K562 (cell line): ENCODE measurements at regions not wholly inside any gene's neighbourhood (a gene's known extent, or its start where the extent isn't known, plus 50 kb on each side); places are given as distances from the start of the nearest gene placed in this dataset.

ENCODE experiments used
- ATAC-seq: fragments of 200-7000 bp; cut with Tn5 transposase; 3 replicates; pipeline ENCODE4 v1.9.1; 2020; ENCODE audit warnings: moderate library complexity
- BruUV-seq: library from RNA; stranded (reverse); fragments of 400-500 nt; replicated peaks from 2 replicates; lab custom pipeline; 2021; lab: Mats Ljungman, UMichigan
- CTCF ChIA-PET: fragments of 300-600 bp; formaldehyde crosslinking; extraction: SDS; loops from one replicate; lab custom pipeline; 2021; ENCODE audit warnings: low intra/inter-chr PET ratio; lab: Yijun Ruan, JAX
- POLR2A ChIA-PET: fragments of 300-600, 350-650 bp; sonication (Branson Sonifier 250); formaldehyde crosslinking; extraction: SDS; loops from one replicate; lab custom pipeline; 2021; ENCODE audit warnings: antibody characterized with exemption, inconsistent platforms; lab: Yijun Ruan, JAX
- DNase-seq, 4 experiments: peaks; one replicate each; pipeline versions ENCODE4 v3.0.0 to v3.0.0-alpha.2; 2011 to 2018; ENCODE audit warnings: low spot score in 3 of 4, mixed read lengths in 3 of 4; ENCODE audit errors: extremely low read depth in 1 of 4
- FAIRE-seq: peaks from 2 replicates; lab custom pipeline; 2011; peaks lifted over from hg19 to GRCh38; lab: Jason Lieb, UNC
- H2AFZ ChIP-seq: 2 replicates; pipeline ENCODE4 v1.6.0; 2011; ENCODE audit warnings: low read depth, low read length, control low read depth, inconsistent platforms
- H3K27ac ChIP-seq: fragments of 200-600 bp; 3 replicates; pipeline ENCODE4 v1.8.0; 2011; ENCODE audit warnings: low read depth, mild to moderate bottlenecking, control low read depth, inconsistent platforms, low read length, moderate library complexity, mixed read lengths; ENCODE audit errors: extremely low read depth
- H3K27me3 ChIP-seq, 2 experiments: fragments of 300-600 bp in 1 of 2; 2 replicates in 1 of 2; 3 replicates in 1 of 2; pipeline versions ENCODE4 v1.6.0 to v1.8.0; 2011; ENCODE audit warnings: inconsistent platforms in 2 of 2, low read length in 2 of 2, mild to moderate bottlenecking in 1 of 2, mixed read lengths in 1 of 2, moderate library complexity in 1 of 2; ENCODE audit not compliant: control insufficient read depth in 2 of 2, insufficient read depth in 2 of 2
- H3K36me3 ChIP-seq: fragments of 300-600 bp; 3 replicates; pipeline ENCODE4 v1.8.0; 2011; ENCODE audit warnings: mild to moderate bottlenecking, low read length, inconsistent platforms; ENCODE audit not compliant: control insufficient read depth, insufficient read depth
- H3K4me1 ChIP-seq, 2 experiments: fragments of 200-600 bp in 1 of 2; replicated peaks in 1 of 2; 2 replicates in 1 of 2; 3 replicates in 1 of 2; pipeline versions ENCODE4 v1.5.1 to v1.8.0; 2011; ENCODE audit warnings: inconsistent platforms in 2 of 2, low read length in 2 of 2, mild to moderate bottlenecking in 1 of 2, mixed read lengths in 1 of 2, moderate library complexity in 1 of 2; ENCODE audit not compliant: control insufficient read depth in 2 of 2, insufficient read depth in 2 of 2
- H3K4me2 ChIP-seq: 2 replicates; pipeline ENCODE4 v1.6.1; 2011; ENCODE audit warnings: low read length, control low read depth, inconsistent platforms, mixed read lengths; ENCODE audit not compliant: insufficient read depth
- H3K4me3 ChIP-seq: fragments of 200-600 bp; sonication (generic), shearing (Covaris generic); 2 replicates; pipeline ENCODE4 v1.5.1; 2016; ENCODE audit warnings: control low read depth, inconsistent platforms
- H3K79me2 ChIP-seq: fragments of 200-600 bp; 3 replicates; pipeline ENCODE4 v1.8.0; 2011; ENCODE audit warnings: low read length, inconsistent platforms; ENCODE audit not compliant: control insufficient read depth, insufficient read depth
- H3K9ac ChIP-seq, 2 experiments: 2 replicates each; pipeline versions ENCODE4 v1.6.0 to v1.6.1; 2011; ENCODE audit warnings: low read depth in 2 of 2, low read length in 2 of 2, control low read depth in 1 of 2, inconsistent platforms in 1 of 2, mild to moderate bottlenecking in 1 of 2, mixed read lengths in 1 of 2; ENCODE audit not compliant: insufficient read depth in 1 of 2
- H3K9me1 ChIP-seq: one replicate; pipeline ENCODE4 v1.6.0; 2011; ENCODE audit warnings: inconsistent platforms, mild to moderate bottlenecking, low read length, moderate library complexity; ENCODE audit not compliant: control insufficient read depth, insufficient read depth
- H3K9me3 ChIP-seq: replicated peaks from 2 replicates; pipeline ENCODE4 v1.5.1; 2011; ENCODE audit warnings: low read depth, low read length, inconsistent platforms; ENCODE audit not compliant: control insufficient read depth, insufficient read depth
- H4K20me1 ChIP-seq: replicated peaks from 2 replicates; pipeline ENCODE4 v1.6.1; 2011; ENCODE audit warnings: low read length, inconsistent platforms, mixed read lengths; ENCODE audit not compliant: control insufficient read depth, insufficient read depth
- CEBPZ ChIP-seq: fragments of 150-350 bp; IDR thresholded peaks from 2 replicates; pipeline ENCODE4 v1.6.1; 2014; ENCODE audit warnings: low read depth, mild to moderate bottlenecking, low read length, borderline replicate concordance
- CHD1 ChIP-seq: fragments of 200-600 bp; sonication (generic); IDR thresholded peaks from one replicate; pipeline ENCODE4 v1.6.1; 2012; ENCODE audit warnings: mild to moderate bottlenecking, moderate library complexity, low read length, inconsistent platforms
- CHD2 ChIP-seq: IDR thresholded peaks from 2 replicates; pipeline ENCODE4 v1.6.1; 2011; ENCODE audit warnings: low read depth, low read length
- ELF4 ChIP-seq: fragments of 450-650 bp; formaldehyde crosslinking; IDR thresholded peaks from 2 replicates; pipeline ENCODE4 v1.4.0; 2022; ENCODE audit warnings: missing genetic modification characterization
- PRMT5 ChIP-seq: sonication (generic); formaldehyde crosslinking; IDR thresholded peaks from 2 replicates; pipeline ENCODE4 v1.5.0; 2020; ENCODE audit warnings: missing genetic modification reagents
- ZBTB9 ChIP-seq: fragments of 450-650 bp; formaldehyde crosslinking; IDR thresholded peaks from 2 replicates; pipeline ENCODE4 v1.4.0; 2020; ENCODE audit warnings: mild to moderate bottlenecking, moderate library complexity
- ZNF24 ChIP-seq: fragments of 450-650 bp; IDR thresholded peaks from 2 replicates; pipeline ENCODE4 v1.6.1; 2016
- ZNF507 ChIP-seq: conservative IDR thresholded peaks from 2 replicates; pipeline ENCODE4 v1.6.1; 2017; ENCODE audit warnings: missing genetic modification characterization, missing compliant biosample characterization
- WGBS: fragments of 100-300 bp; shearing (Covaris generic); methylation state at CpG from one replicate; pipeline ENCODE4 v1.1.6; 2016; ENCODE audit warnings: low coverage, mixed read lengths; ENCODE audit not compliant: insufficient coverage; ENCODE audit errors: missing lambda C conversion rate; 5-methylcytosine and 5-hydroxymethylcytosine counted together
- in situ Hi-C: fragments of 300-500 bp; cut with MboI; formaldehyde crosslinking; loops from 4 replicates; pipeline ENCODE4 v1.15.0; 2018; ENCODE audit warnings: inconsistent platforms, mixed read lengths
- intact Hi-C: fragments of 100-400 bp; cut with micrococcal nuclease; formaldehyde crosslinking; loops from 2 replicates; pipeline ENCODE4 v1.14.2; 2022

- no peak overlapping the region for H3K27ac ChIP-seq
- no peak overlapping the region for H3K9ac ChIP-seq
- H3K4me3 ChIP-seq, result no peak overlapping the region
- no peak for DNase-seq
- no TSS peak for BruUV-seq
- H4K20me1 ChIP-seq, result no peaks in the 10 kb centered on the region
- ChIA-PET POLR2A (no interaction called here), CTCF (no interaction called here)
- H3K9me1 ChIP-seq, result no peaks in the 10 kb centered on the region
- H3K79me2 ChIP-seq, result no peaks in the 10 kb centered on the region
- H2AFZ ChIP-seq, result no peak overlapping the region
- TF ChIP-seq ZBTB9 (CRISPR knock-in tag) (no peak), CEBPZ (no peak), ZNF24 (no peak), CHD1 (no peak), PRMT5 (CRISPR knock-in tag) (no peak), CHD2 (no peak), ZNF507 (tag) (no peak), ELF4 (CRISPR knock-in tag) (no peak)
- WGBS, result 0% methylated on average over 2 of the region's 2 CpGs
- no peak overlapping the region for H3K4me2 ChIP-seq
- no peaks in the 10 kb centered on the region for H3K27me3 ChIP-seq
- no peaks in the 10 kb centered on the region for H3K36me3 ChIP-seq
- intact Hi-C loops, result no loop called here
- H3K4me1 ChIP-seq, result no peaks in the 10 kb centered on the region
- in situ Hi-C loops, result no loop called here
- no peak for FAIRE-seq
- ATAC-seq, result no peak
- no peaks in the 10 kb centered on the region for H3K9me3 ChIP-seq
Measured at GRCh38 chr7:17654940-17655339, 285.4 kb downstream of the SNX13 start.
